B cell (primary cell): ENCODE measurements at regions not wholly inside any gene's neighbourhood (a gene's known extent, or its start where the extent isn't known, plus 50 kb on each side); places are given as distances from the start of the nearest gene placed in this dataset.

Source experiments
- ATAC-seq: fragments of 200-7000 bp; cut with Tn5 transposase; one replicate; pipeline ENCODE4 v1.10.0; 2021; ENCODE audit warnings: low read depth, mild to moderate bottlenecking, moderate number of reproducible peaks, moderate library complexity
- CTCF ChIA-PET: fragments of 350-600 bp; sonication (Branson Sonifier 250); formaldehyde crosslinking; loops from one replicate; lab custom pipeline; 2021; ENCODE audit warnings: antibody characterized with exemption, inconsistent platforms; lab: Charles Lee
- POLR2A ChIA-PET: fragments of 350-600 bp; sonication (Branson Sonifier 250); formaldehyde crosslinking; loops from one replicate; lab custom pipeline; 2021; ENCODE audit warnings: antibody characterized with exemption; lab: Charles Lee
- DNase-seq: peaks from one replicate; pipeline ENCODE4 v3.0.0; 2013
- H2AFZ ChIP-seq: 2 replicates; pipeline ENCODE4 v1.6.1; 2012; ENCODE audit warnings: mild to moderate bottlenecking, low read depth, low read length; ENCODE audit not compliant: insufficient read depth, poor library complexity, severe bottlenecking
- H3K27ac ChIP-seq, 2 donors: 1 replicate in 1 of 2; 2 replicates in 1 of 2; pipeline ENCODE4 v1.5.1; 2012 to 2013; ENCODE audit warnings: low read length in 2 of 2, mild to moderate bottlenecking in 2 of 2, moderate library complexity in 1 of 2
- H3K27me3 ChIP-seq, 4 experiments: fragments of 200-600 bp in 1 of 4; sonication (generic) in 1 of 4; replicated peaks in 1 of 4; 1 replicate in 2 of 4; 2 replicates in 2 of 4; pipeline versions ENCODE4 v1.6.1 to v1.7.0; 2013 to 2016; ENCODE audit warnings: low read length in 3 of 4, mild to moderate bottlenecking in 2 of 4, mixed read lengths in 1 of 4, moderate library complexity in 1 of 4; ENCODE audit not compliant: insufficient read depth in 4 of 4, control insufficient read depth in 3 of 4; ENCODE audit errors: control extremely low read depth in 1 of 4
- H3K36me3 ChIP-seq, 2 experiments: replicated peaks in 1 of 2; 1 replicate in 1 of 2; 2 replicates in 1 of 2; pipeline versions ENCODE4 v1.6.1 to v1.7.1; 2013; ENCODE audit warnings: low read length in 1 of 2; ENCODE audit not compliant: insufficient read depth in 2 of 2, control insufficient read depth in 1 of 2; ENCODE audit errors: control extremely low read depth in 1 of 2, extremely low read depth in 1 of 2
- H3K4me1 ChIP-seq, 2 donors: fragments of 200-600 bp in 1 of 2; sonication (generic) in 1 of 2; 1 replicate in 1 of 2; 2 replicates in 1 of 2; pipeline versions ENCODE4 v1.5.1 to v1.6.1; 2013 to 2017; ENCODE audit warnings: low read length in 2 of 2; ENCODE audit not compliant: control insufficient read depth in 2 of 2, insufficient read depth in 2 of 2
- H3K4me2 ChIP-seq: replicated peaks from 2 replicates; pipeline ENCODE3; 2012; ENCODE audit warnings: mild to moderate bottlenecking, low read depth, low read length; ENCODE audit not compliant: poor library complexity, severe bottlenecking
- H3K4me3 ChIP-seq, 5 experiments: fragments of 200-600 bp in 1 of 5; sonication (generic) in 1 of 5; 1 replicate in 3 of 5; 2 replicates in 2 of 5; pipeline versions ENCODE4 v1.5.1 to v1.7.0; 2011 to 2016; ENCODE audit warnings: low read length in 4 of 5, mild to moderate bottlenecking in 4 of 5, low read depth in 2 of 5, control low read depth in 1 of 5, moderate library complexity in 1 of 5; ENCODE audit not compliant: insufficient read depth in 1 of 5; ENCODE audit errors: control extremely low read depth in 1 of 5, extremely low read depth in 1 of 5
- H3K79me2 ChIP-seq: fragments of 200-600 bp; sonication (generic); one replicate; pipeline ENCODE4 v1.6.0; 2016; ENCODE audit warnings: low read length; ENCODE audit not compliant: control insufficient read depth, insufficient read depth
- H3K9ac ChIP-seq: fragments of 200-600 bp; sonication (generic); 2 replicates; pipeline ENCODE4 v1.6.1; 2017; ENCODE audit warnings: mild to moderate bottlenecking, low read length, moderate library complexity
- H3K9me3 ChIP-seq, 3 donors: one replicate each; pipeline versions ENCODE4 v1.6.1 to v1.7.1; 2013; ENCODE audit warnings: low read length in 2 of 3; ENCODE audit not compliant: control insufficient read depth in 2 of 3, insufficient read depth in 1 of 3; ENCODE audit errors: control extremely low read depth in 1 of 3
- H4K20me1 ChIP-seq: 2 replicates; pipeline ENCODE4 v1.6.0; 2012; ENCODE audit warnings: mild to moderate bottlenecking, low read length; ENCODE audit not compliant: insufficient read depth, control insufficient read depth, poor library complexity, severe bottlenecking
- H3K27ac Mint-ChIP-seq: one replicate; pipeline ENCODE4 v1.8.0; 2021; ENCODE audit warnings: mixed read lengths
- H3K27me3 Mint-ChIP-seq: one replicate; pipeline ENCODE4 v1.8.0; 2021; ENCODE audit warnings: mixed read lengths
- H3K4me1 Mint-ChIP-seq: one replicate; pipeline ENCODE4 v1.8.0; 2021; ENCODE audit warnings: mixed read lengths
- H3K4me3 Mint-ChIP-seq: one replicate; pipeline ENCODE4 v1.8.0; 2021; ENCODE audit warnings: mixed read lengths
- H3K9me3 Mint-ChIP-seq: one replicate; pipeline ENCODE4 v1.8.0; 2022; ENCODE audit warnings: mixed read lengths; ENCODE audit not compliant: insufficient read depth
- EZH2 ChIP-seq: IDR thresholded peaks from 2 replicates; pipeline ENCODE4 v1.6.1; 2012; ENCODE audit warnings: borderline replicate concordance, low read depth, mild to moderate bottlenecking, moderate library complexity, low read length; ENCODE audit not compliant: insufficient read depth, poor library complexity, severe bottlenecking
- WGBS: methylation state at CpG from one replicate; pipeline ENCODE4 v1.1.5; 2013; ENCODE audit warnings: missing lambda C conversion rate; ENCODE audit not compliant: insufficient coverage; 5-methylcytosine and 5-hydroxymethylcytosine counted together
- intact Hi-C: fragments of 100-400 bp; cut with micrococcal nuclease; formaldehyde crosslinking; loops from one replicate; pipeline ENCODE4 v1.10.0; 2022
- TF ChIP-seq, protein P1 (sequence below): fragments of 200-600 bp; IDR thresholded peaks from one replicate; pipeline ENCODE4 v1.8.0; 2022; ENCODE audit warnings: antibody characterized with exemption, mild to moderate bottlenecking

DNA sequence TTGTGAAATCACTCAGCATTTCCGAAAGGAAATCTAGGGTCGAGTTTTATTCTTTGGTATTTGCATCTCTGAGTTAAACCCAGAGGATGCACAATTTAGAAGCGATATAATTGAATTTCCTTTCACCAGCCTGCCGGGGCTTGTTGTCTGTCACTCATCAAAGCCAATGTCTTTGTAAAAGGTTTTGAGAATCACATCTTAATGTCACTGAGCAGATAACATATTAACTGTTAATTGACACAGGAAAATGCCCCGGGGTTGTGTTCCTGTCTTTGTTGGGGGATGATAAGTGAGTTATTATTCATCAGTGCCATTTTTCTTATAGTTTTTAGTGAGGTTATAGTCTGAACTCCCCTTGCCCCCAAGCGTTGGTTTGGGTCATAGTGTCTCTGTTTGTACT is 73.4 kb downstream of the DUSP6 start:
- no peak overlapping the region for H3K4me3 ChIP-seq
- POLR2A ChIA-PET, result no interaction called here

DNA sequence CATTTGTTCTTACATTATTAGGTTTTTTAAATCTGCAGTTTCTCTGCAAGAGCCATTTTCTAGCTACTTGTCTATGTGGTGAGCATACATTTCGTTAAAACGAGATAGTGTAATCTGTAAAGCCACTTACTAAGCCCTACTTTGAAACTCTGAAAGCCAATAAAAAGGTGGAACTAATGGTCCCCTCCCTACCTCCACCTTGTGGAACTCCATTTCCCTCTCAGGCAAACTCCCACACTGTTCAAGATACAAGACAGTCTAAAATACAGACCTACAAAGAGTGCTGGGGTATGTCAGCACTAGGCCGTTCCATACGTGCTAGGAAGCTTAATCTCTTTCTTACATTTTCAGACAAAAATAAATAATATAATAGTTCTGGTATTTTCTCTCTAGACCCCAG is 74.1 kb downstream of the DUSP6 start:
- H3K27me3 ChIP-seq, result no peaks in the 10 kb centered on the region
- no peak overlapping the region for H3K27ac ChIP-seq
- H2AFZ ChIP-seq, result no peak overlapping the region
- H3K9me3 ChIP-seq, result peaks cover 0 to 2% (median 0%) of the 10 kb centered on the region in 3 donors
- Mint-ChIP-seq H3K4me3 (no peak overlapping the region), H3K9me3 (no peaks in the 10 kb centered on the region), H3K27me3 (no peaks in the 10 kb centered on the region), H3K27ac (no peak overlapping the region), H3K4me1 (peaks cover 12% of the 10 kb centered on the region)
- H4K20me1 ChIP-seq, result no peaks in the 10 kb centered on the region
- no peaks in the 10 kb centered on the region for H3K36me3 ChIP-seq
- DNase-seq (no peak), ATAC-seq (no peak)
- no peak overlapping the region for H3K4me2 ChIP-seq
- no peak overlapping the region for H3K4me3 ChIP-seq
- POLR2A ChIA-PET, result no interaction called here
- intact Hi-C loops, result no loop called here
- WGBS, result 88% methylated on average over 2 of the region's 4 CpGs
- TF ChIP-seq, protein P1, sequence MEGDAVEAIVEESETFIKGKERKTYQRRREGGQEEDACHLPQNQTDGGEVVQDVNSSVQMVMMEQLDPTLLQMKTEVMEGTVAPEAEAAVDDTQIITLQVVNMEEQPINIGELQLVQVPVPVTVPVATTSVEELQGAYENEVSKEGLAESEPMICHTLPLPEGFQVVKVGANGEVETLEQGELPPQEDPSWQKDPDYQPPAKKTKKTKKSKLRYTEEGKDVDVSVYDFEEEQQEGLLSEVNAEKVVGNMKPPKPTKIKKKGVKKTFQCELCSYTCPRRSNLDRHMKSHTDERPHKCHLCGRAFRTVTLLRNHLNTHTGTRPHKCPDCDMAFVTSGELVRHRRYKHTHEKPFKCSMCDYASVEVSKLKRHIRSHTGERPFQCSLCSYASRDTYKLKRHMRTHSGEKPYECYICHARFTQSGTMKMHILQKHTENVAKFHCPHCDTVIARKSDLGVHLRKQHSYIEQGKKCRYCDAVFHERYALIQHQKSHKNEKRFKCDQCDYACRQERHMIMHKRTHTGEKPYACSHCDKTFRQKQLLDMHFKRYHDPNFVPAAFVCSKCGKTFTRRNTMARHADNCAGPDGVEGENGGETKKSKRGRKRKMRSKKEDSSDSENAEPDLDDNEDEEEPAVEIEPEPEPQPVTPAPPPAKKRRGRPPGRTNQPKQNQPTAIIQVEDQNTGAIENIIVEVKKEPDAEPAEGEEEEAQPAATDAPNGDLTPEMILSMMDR, result no peak
- CTCF ChIA-PET, result no interaction called here
- no peaks in the 10 kb centered on the region for H3K79me2 ChIP-seq
- no peak overlapping the region for H3K9ac ChIP-seq
- peaks cover 7 to 12% of the 10 kb centered on the region in 2 donors for H3K4me1 ChIP-seq

More for the DNA sequence above, 73.4 kb downstream of the DUSP6 start:
- Mint-ChIP-seq H3K9me3 (no peaks in the 10 kb centered on the region), H3K27ac (no peak overlapping the region), H3K4me3 (no peak overlapping the region), H3K27me3 (no peaks in the 10 kb centered on the region), H3K4me1 (peaks cover 12% of the 10 kb centered on the region)
- H3K9me3 ChIP-seq, result peaks cover 0 to 2% (median 0%) of the 10 kb centered on the region in 3 donors
- TF ChIP-seq, protein P1, result no peak
- no peak for TF ChIP-seq EZH2
- H4K20me1 ChIP-seq, result no peaks in the 10 kb centered on the region
- CTCF ChIA-PET, result no interaction called here
- no peaks in the 10 kb centered on the region for H3K36me3 ChIP-seq
- no peaks in the 10 kb centered on the region for H3K79me2 ChIP-seq
- H3K9ac ChIP-seq, result no peak overlapping the region
- no peaks in the 10 kb centered on the region for H3K27me3 ChIP-seq
- WGBS, result 80% methylated on average over 2 of the region's 6 CpGs
- no peak overlapping the region for H3K27ac ChIP-seq
- H3K4me1 ChIP-seq, result peaks cover 7 to 12% of the 10 kb centered on the region in 2 donors
- no peak for ATAC-seq
- no peak for DNase-seq
- no peak overlapping the region for H2AFZ ChIP-seq
- intact Hi-C loops, result no loop called here
- H3K4me2 ChIP-seq, result no peak overlapping the region
